Astrocyte of the cerebellum (primary cell): ENCODE measurements at regions not wholly inside any gene's neighbourhood (a gene's known extent, or its start where the extent isn't known, plus 50 kb on each side); places are given as distances from the start of the nearest gene placed in this dataset.

ENCODE experiments used
- DNase-seq: peaks from one replicate; pipeline ENCODE4 v3.0.0-alpha.2; 2011; ENCODE audit warnings: low read depth
- H3K4me3 ChIP-seq: 2 replicates; pipeline ENCODE4 v1.5.1; 2011; ENCODE audit warnings: mild to moderate bottlenecking, low read depth, low read length, moderate library complexity
- in situ Hi-C: cut with HindIII; loops from 2 replicates; pipeline ENCODE4 v1.10.0; 2017; ENCODE audit warnings: low sequenced_read_pairs
- TF ChIP-seq, protein P1 (sequence below): IDR thresholded peaks from 2 replicates; pipeline ENCODE4 v1.5.1; 2012; ENCODE audit warnings: low read length, low read depth, moderate library complexity, mild to moderate bottlenecking; ENCODE audit errors: missing control alignments

DNA sequence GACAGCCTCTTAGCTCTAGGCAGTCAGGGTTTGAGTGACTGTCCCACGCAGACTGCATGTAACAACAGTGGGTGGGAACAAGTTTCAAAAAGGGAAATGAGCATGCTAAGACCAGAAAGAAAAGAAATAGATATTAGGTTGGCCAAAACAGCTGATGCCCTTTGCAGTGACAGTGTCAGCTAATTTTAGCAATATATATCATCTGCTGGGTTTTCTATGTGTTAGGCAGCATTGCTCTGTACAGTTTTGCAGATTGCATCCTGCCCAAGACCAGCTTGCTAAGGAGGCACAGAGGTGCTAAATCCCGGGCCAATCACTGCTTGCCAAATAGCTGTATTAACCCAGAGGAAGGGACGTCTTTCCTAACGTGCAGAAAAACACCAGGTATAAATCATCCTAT is 541.9 kb upstream of the TBX3 start:
- no peak for DNase-seq
- no peak overlapping the region for H3K4me3 ChIP-seq
- in situ Hi-C loops, result no loop called here
- TF ChIP-seq, protein P1, sequence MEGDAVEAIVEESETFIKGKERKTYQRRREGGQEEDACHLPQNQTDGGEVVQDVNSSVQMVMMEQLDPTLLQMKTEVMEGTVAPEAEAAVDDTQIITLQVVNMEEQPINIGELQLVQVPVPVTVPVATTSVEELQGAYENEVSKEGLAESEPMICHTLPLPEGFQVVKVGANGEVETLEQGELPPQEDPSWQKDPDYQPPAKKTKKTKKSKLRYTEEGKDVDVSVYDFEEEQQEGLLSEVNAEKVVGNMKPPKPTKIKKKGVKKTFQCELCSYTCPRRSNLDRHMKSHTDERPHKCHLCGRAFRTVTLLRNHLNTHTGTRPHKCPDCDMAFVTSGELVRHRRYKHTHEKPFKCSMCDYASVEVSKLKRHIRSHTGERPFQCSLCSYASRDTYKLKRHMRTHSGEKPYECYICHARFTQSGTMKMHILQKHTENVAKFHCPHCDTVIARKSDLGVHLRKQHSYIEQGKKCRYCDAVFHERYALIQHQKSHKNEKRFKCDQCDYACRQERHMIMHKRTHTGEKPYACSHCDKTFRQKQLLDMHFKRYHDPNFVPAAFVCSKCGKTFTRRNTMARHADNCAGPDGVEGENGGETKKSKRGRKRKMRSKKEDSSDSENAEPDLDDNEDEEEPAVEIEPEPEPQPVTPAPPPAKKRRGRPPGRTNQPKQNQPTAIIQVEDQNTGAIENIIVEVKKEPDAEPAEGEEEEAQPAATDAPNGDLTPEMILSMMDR, result no peak

DNA sequence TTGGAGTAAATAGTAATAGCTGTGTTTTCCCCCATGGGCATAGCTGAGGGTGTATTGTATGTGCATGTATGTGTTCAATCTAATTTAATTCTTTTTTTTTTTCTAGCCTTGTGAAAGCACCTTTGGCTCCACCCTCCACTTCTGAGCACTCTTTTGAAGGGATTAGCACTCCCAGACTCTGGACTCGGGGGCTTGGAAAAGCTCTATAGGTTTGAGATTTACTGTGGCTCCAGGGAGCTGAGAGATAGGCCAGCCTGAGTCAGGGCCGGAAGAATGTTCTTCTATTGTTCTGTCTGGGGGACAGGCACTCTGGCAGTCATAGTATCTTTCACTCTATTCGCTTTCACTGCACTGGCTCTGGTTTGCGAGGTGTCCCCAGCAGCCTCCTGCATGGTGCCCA is 540.0 kb upstream of the TBX3 start:
- DNase-seq, result no peak
- TF ChIP-seq, protein P1, result no peak
- in situ Hi-C loops, result no loop called here
- H3K4me3 ChIP-seq, result no peak overlapping the region

DNA sequence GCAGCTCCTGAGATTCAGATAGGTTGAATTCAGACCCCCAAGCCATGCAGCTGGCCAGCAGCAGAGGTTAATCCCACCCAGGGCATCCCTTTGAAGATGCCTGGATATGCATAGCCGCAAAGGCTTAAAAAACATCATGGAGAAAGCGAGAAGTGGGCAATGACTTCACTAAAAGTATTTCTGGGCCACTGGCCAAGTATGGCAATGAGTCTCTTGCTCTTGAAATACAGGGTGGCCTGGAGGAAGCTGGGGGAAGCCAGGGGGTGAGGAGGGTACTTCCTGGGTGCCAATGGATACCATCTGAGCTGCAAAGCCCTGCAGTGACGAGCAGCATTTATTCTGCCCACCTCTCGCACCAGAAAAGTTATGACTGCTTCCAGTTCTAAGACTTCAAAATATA is 539.3 kb upstream of the TBX3 start:
- in situ Hi-C loops, result no loop called here
- TF ChIP-seq, protein P1, result no peak
- H3K4me3 ChIP-seq, result no peak overlapping the region
- peak; percentile 31 for DNase-seq

DNA sequence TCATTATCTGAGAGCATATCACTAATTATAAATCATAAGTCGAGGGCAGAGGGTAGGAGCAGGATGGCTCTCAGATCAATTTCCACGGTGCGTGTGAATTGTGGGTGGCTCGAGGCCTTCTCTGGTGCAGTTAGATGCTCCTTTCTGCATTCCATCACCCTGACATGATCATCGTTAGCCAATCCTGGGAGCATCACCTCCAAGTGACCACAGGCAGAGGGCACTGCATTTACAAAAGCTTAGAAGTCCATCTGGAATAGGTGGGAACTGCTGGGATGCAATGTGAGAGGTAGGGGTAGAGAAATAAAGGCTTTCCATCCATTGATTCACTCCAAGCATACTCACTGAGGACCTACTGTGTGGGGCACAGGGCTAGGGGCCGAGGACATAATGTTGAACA is 538.2 kb upstream of the TBX3 start:
- TF ChIP-seq, protein P1, result no peak
- no peak overlapping the region for H3K4me3 ChIP-seq
- DNase-seq, result no peak
- in situ Hi-C loops, result no loop called here

DNA sequence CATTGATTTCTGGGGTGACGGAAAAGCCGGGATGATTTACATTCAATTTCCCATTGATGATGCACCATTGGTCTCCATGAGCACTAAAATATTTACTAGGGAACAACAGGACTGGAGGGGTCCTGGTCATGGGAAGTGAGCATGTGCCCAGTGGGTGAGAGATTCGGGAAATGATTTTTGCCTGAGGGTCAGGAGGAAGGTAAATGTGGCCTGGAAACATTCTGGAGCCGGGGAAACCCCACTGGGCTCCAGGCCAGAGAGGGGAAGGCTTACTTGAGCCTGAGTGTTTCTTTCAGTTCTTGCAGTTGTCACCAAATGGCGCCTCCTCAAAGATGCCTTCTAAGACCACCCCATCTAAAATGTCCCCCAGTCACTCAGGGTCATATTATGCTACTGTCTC is 532.3 kb upstream of the TBX3 start:
- DNase-seq, result no peak
- TF ChIP-seq, protein P1, result no peak
- in situ Hi-C loops, result no loop called here
- H3K4me3 ChIP-seq, result no peak overlapping the region

DNA sequence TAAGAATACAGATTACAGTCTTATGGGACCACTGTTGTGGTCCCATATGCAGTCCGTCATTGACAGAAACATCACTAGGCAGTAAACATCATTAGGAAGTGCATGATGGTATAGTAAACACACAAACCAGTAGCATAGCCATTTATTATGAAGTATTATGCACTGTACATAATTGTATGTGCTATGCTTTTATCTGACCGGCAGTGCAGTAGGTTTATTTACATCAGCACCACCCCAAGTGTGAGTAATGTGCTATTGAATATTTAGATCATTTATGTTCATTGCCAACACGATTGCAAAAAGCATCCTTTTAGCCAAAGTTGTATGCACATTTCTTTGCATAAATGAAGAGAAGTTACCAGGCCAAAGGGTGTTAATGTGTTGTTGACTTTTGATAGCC is 531.6 kb upstream of the TBX3 start:
- TF ChIP-seq, protein P1, result no peak
- in situ Hi-C loops, result no loop called here
- no peak for DNase-seq
- no peak overlapping the region for H3K4me3 ChIP-seq

DNA sequence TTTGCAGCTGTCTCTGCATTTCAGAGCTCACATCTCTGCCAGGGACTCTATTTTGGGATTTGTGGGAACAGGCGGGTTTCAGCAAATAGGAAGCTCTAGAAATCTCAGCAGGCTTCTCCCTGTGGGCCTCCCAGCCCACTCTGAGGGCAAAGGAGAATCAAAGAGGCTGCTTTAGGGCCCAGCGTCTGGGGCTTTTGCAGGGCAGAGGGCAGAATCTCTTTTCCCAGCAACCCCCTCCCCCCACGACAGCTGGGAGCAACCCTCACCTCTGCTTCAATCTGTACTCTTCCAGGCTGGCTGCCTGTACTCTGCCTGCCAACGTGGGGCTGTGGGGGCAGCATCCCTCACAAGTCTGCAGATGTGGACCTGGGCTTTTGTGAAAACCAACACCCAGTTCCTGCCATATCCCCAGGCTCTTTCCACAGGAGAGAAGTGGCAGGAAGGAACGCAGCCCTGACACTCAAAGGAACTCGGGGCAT is 529.6 kb upstream of the TBX3 start:
- H3K4me3 ChIP-seq, result no peak overlapping the region
- in situ Hi-C loops, result no loop called here
- no peak for DNase-seq
- TF ChIP-seq, protein P1, result no peak
